HepG2 (cell line): ENCODE measurements at regions not wholly inside any gene's neighbourhood (a gene's known extent, or its start where the extent isn't known, plus 50 kb on each side); places are given as distances from the start of the nearest gene placed in this dataset.

Experiments
- ATAC-seq: fragments of 200-7000 bp; cut with Tn5 transposase; 3 replicates; pipeline ENCODE4 v1.9.1; 2020; ENCODE audit warnings: mild to moderate bottlenecking, moderate library complexity
- BruUV-seq: library from RNA; stranded (reverse); fragments of 400-500 nt; replicated peaks from 2 replicates; lab custom pipeline; 2021; lab: Mats Ljungman, UMichigan
- CTCF ChIA-PET: fragments of 300-600 bp; formaldehyde crosslinking; extraction: SDS; loops from one replicate; lab custom pipeline; 2021; ENCODE audit warnings: low total read pairs, inconsistent platforms, low intra/inter-chr PET ratio; lab: Yijun Ruan, JAX
- POLR2A ChIA-PET: fragments of 350-600 bp; sonication (Branson Sonifier 250); formaldehyde crosslinking; loops from one replicate; lab custom pipeline; 2020; ENCODE audit warnings: antibody characterized with exemption, inconsistent platforms; lab: Yijun Ruan, JAX
- DNase-seq: peaks from one replicate; pipeline ENCODE4 v3.0.0-alpha.2; 2015; ENCODE audit warnings: low spot score
- FAIRE-seq: peaks from 3 replicates; lab custom pipeline; 2011; peaks lifted over from hg19 to GRCh38; lab: Jason Lieb, UNC
- H2AFZ ChIP-seq: one replicate; pipeline ENCODE4 v1.6.1; 2011; ENCODE audit warnings: low read length, inconsistent platforms
- H3K27ac ChIP-seq: fragments of 300-600 bp; 3 replicates; pipeline ENCODE4 v1.8.0; 2011; ENCODE audit warnings: mixed run types, mild to moderate bottlenecking, mixed read lengths, low read length, inconsistent platforms; ENCODE audit not compliant: insufficient read depth; ENCODE audit errors: extremely low read length
- H3K27me3 ChIP-seq, 2 experiments: fragments of 200-600 bp in 1 of 2; 2 replicates in 1 of 2; 3 replicates in 1 of 2; pipeline versions ENCODE4 v1.6.0 to v1.8.0; 2011; ENCODE audit warnings: low read length in 2 of 2, mild to moderate bottlenecking in 2 of 2, moderate library complexity in 2 of 2, inconsistent platforms in 1 of 2; ENCODE audit not compliant: insufficient read depth in 2 of 2, control insufficient read depth in 1 of 2
- H3K36me3 ChIP-seq, 2 experiments: fragments of 200-600 bp in 1 of 2; replicated peaks in 1 of 2; 2 replicates in 1 of 2; 3 replicates in 1 of 2; pipeline versions ENCODE4 v1.5.1 to v1.8.0; 2011; ENCODE audit warnings: low read length in 2 of 2, inconsistent platforms in 1 of 2; ENCODE audit not compliant: insufficient read depth in 2 of 2, control insufficient read depth in 1 of 2
- H3K4me1 ChIP-seq: 2 replicates; pipeline ENCODE4 v1.5.1; 2012; ENCODE audit warnings: low read length, inconsistent platforms; ENCODE audit not compliant: insufficient read depth
- H3K4me2 ChIP-seq: 2 replicates; pipeline ENCODE4 v1.6.0; 2011; ENCODE audit warnings: low read depth, low read length, inconsistent platforms
- H3K4me3 ChIP-seq, 3 experiments: fragments of 200-600 bp in 1 of 3; sonication (generic), shearing (Covaris generic) in 1 of 3; replicated peaks in 1 of 3; 2 replicates each; pipeline ENCODE4 v1.5.1; 2011 to 2016; ENCODE audit warnings: low read length in 3 of 3, inconsistent platforms in 2 of 3, low read depth in 2 of 3, mild to moderate bottlenecking in 2 of 3, control low read depth in 1 of 3, mixed read lengths in 1 of 3; ENCODE audit not compliant: insufficient read depth in 1 of 3
- H3K79me2 ChIP-seq: one replicate; pipeline ENCODE4 v1.6.1; 2011; ENCODE audit warnings: low read length, inconsistent platforms; ENCODE audit not compliant: insufficient read depth
- H3K9ac ChIP-seq: 2 replicates; pipeline ENCODE4 v1.6.0; 2011; ENCODE audit warnings: mild to moderate bottlenecking, low read depth, low read length, inconsistent platforms; ENCODE audit not compliant: insufficient read depth
- H3K9me3 ChIP-seq: 2 replicates; pipeline ENCODE4 v1.5.1; 2012; ENCODE audit warnings: mild to moderate bottlenecking, low read length
- H4K20me1 ChIP-seq: 2 replicates; pipeline ENCODE4 v1.6.0; 2011; ENCODE audit warnings: inconsistent platforms, mild to moderate bottlenecking, low read length, moderate library complexity; ENCODE audit not compliant: insufficient read depth
- CREM ChIP-seq, 2 experiments: sonication (generic) in 1 of 2; formaldehyde crosslinking in 1 of 2; IDR thresholded peaks; 2 replicates each; pipeline versions ENCODE4 v1.4.0 to v1.6.1; 2016 to 2020; ENCODE audit warnings: antibody characterized with exemption in 1 of 2, mild to moderate bottlenecking in 1 of 2, missing genetic modification reagents in 1 of 2
- FOSL1 ChIP-seq: sonication (generic); formaldehyde crosslinking; IDR thresholded peaks from 2 replicates; pipeline ENCODE4 v1.9.0; 2021; ENCODE audit warnings: missing genetic modification reagents, borderline replicate concordance
- KDM4B ChIP-seq: sonication (generic); formaldehyde crosslinking; IDR thresholded peaks from 2 replicates; pipeline ENCODE4 v1.4.0; 2020; ENCODE audit warnings: missing genetic modification reagents
- MEIS2 ChIP-seq: sonication (generic); formaldehyde crosslinking; IDR thresholded peaks from 2 replicates; pipeline ENCODE4 v1.9.0; 2021; ENCODE audit warnings: mild to moderate bottlenecking, missing genetic modification reagents
- NONO ChIP-seq, 2 experiments: fragments of 450-650 bp in 1 of 2; sonication (generic) in 1 of 2; formaldehyde crosslinking in 1 of 2; IDR thresholded peaks in 1 of 2; conservative IDR thresholded peaks in 1 of 2; 2 replicates each; pipeline versions ENCODE4 v1.6.1 to v1.8.0; 2017 to 2022; ENCODE audit warnings: mild to moderate bottlenecking in 1 of 2, missing genetic modification reagents in 1 of 2, moderate library complexity in 1 of 2
- PCBP2 ChIP-seq: fragments of 200-400 bp; formaldehyde crosslinking; optimal IDR thresholded peaks from 2 replicates; pipeline ENCODE3; 2018; ENCODE audit warnings: low read length, low read depth; ENCODE audit not compliant: poor library complexity, severe bottlenecking
- SIN3A ChIP-seq: IDR thresholded peaks from 2 replicates; pipeline ENCODE4 v1.6.1; 2011; ENCODE audit warnings: low read depth, mild to moderate bottlenecking, control low read depth, low read length, borderline replicate concordance
- ZEB1 ChIP-seq: IDR thresholded peaks from 2 replicates; pipeline ENCODE4 v1.6.1; 2012; ENCODE audit warnings: mild to moderate bottlenecking, low read depth, inconsistent platforms; ENCODE audit not compliant: insufficient replicate concordance
- ZFY ChIP-seq: sonication (generic); formaldehyde crosslinking; IDR thresholded peaks from 2 replicates; pipeline ENCODE4 v1.4.0; 2020; ENCODE audit warnings: missing genetic modification reagents
- ZNF12 ChIP-seq: sonication (generic); formaldehyde crosslinking; IDR thresholded peaks from 2 replicates; pipeline ENCODE4 v1.5.0; 2020; ENCODE audit warnings: missing genetic modification reagents
- ZNF569 ChIP-seq: sonication (generic); formaldehyde crosslinking; IDR thresholded peaks from 2 replicates; pipeline ENCODE4 v1.5.0; 2020; ENCODE audit warnings: mild to moderate bottlenecking, missing genetic modification reagents, moderate library complexity, borderline replicate concordance
- ZNF605 ChIP-seq: sonication (generic); formaldehyde crosslinking; IDR thresholded peaks from 2 replicates; pipeline ENCODE4 v1.8.0; 2022; ENCODE audit warnings: mild to moderate bottlenecking, missing genetic modification reagents
- ZNF615 ChIP-seq: sonication (generic); formaldehyde crosslinking; IDR thresholded peaks from 2 replicates; pipeline ENCODE4 v1.5.0; 2020; ENCODE audit warnings: mild to moderate bottlenecking, missing genetic modification reagents, borderline replicate concordance
- WGBS: methylation state at CpG from one replicate; pipeline ENCODE4 v1.1.6; 2017; ENCODE audit warnings: low lambda C conversion rate; 5-methylcytosine and 5-hydroxymethylcytosine counted together
- in situ Hi-C: cut with HindIII; loops from 2 replicates; pipeline ENCODE4 v1.10.0; 2017; ENCODE audit warnings: low pct_unique_long_range_greater_than_20kb; ENCODE audit not compliant: extremely low pct_ligation_motif_present
- intact Hi-C: fragments of 100-400 bp; cut with micrococcal nuclease; formaldehyde crosslinking; loops from one replicate; pipeline ENCODE4 v1.10.0; 2022; ENCODE audit not compliant: unreplicated experiment
- TF ChIP-seq, protein P1 (sequence below): sonication (generic); formaldehyde crosslinking; IDR thresholded peaks from 2 replicates; pipeline ENCODE4 v1.9.0; 2021; ENCODE audit warnings: missing genetic modification reagents, mild to moderate bottlenecking, borderline replicate concordance

DNA sequence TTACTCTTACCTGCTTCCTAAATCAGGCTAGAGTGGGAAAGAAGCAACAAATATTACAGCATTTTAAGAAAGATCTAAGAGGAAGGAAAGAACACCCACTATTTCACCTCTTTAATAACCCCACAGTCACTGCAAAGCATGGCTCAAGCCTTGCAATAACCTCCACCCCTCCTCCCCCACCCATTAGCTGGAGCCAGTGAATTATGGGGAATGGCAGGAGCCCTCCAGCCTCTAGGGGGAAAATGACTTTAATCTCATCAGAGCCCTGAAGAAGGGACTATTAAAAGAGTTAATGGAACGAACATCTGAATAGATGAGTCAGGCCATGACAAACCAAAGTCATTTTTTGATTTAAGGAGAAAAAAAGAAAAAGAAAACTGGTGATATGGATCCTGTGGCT, 630.7 kb upstream of the PLXNA2 start:
- no peak for FAIRE-seq
- in situ Hi-C loops: no loop called here
- ChIA-PET POLR2A (no interaction called here), CTCF (no interaction called here)
- no peaks in the 10 kb centered on the region; the same call in 1 of the 2 replicates for H3K9me3 ChIP-seq
- TF ChIP-seq SIN3A (no peak), ZNF615 (CRISPR knock-in tag) (no peak), CREM (IDR thresholded peaks at IDR 0.05) (no peak), CREM (CRISPR knock-in tag; IDR thresholded peaks at IDR 0.05) (no peak), FOSL1 (CRISPR knock-in tag) (no peak), ZFY (no peak), ZEB1 (no peak), ZNF605 (CRISPR knock-in tag) (no peak), KDM4B (CRISPR knock-in tag) (no peak), NONO (IDR thresholded peaks at IDR 0.05) (no peak), NONO (CRISPR knock-in tag; conservative IDR thresholded peaks at IDR 0.05) (no peak), ZNF569 (CRISPR knock-in tag) (no peak), ZNF12 (no peak), MEIS2 (CRISPR knock-in tag) (no peak), PCBP2 (no peak)
- TF ChIP-seq, protein P1, sequence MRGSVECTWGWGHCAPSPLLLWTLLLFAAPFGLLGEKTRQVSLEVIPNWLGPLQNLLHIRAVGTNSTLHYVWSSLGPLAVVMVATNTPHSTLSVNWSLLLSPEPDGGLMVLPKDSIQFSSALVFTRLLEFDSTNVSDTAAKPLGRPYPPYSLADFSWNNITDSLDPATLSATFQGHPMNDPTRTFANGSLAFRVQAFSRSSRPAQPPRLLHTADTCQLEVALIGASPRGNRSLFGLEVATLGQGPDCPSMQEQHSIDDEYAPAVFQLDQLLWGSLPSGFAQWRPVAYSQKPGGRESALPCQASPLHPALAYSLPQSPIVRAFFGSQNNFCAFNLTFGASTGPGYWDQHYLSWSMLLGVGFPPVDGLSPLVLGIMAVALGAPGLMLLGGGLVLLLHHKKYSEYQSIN: no peak
- intact Hi-C loops: no loop called here
- no peak for DNase-seq
- no peak overlapping the region for H3K9ac ChIP-seq
- H3K27me3 ChIP-seq: no peaks in the 10 kb centered on the region
- H3K27ac ChIP-seq: no peak overlapping the region
- H3K36me3 ChIP-seq: no peaks in the 10 kb centered on the region
- H4K20me1 ChIP-seq: no peaks in the 10 kb centered on the region
- no TSS peak for BruUV-seq
- no peaks in the 10 kb centered on the region for H3K4me1 ChIP-seq
- WGBS: 0% methylated on average over 1 of the region's 1 CpG
- no peaks in the 10 kb centered on the region for H3K79me2 ChIP-seq
- no peak for ATAC-seq
- no peak overlapping the region for H2AFZ ChIP-seq
- no peak overlapping the region for H3K4me2 ChIP-seq
- H3K4me3 ChIP-seq: no peak overlapping the region
